ENCODE measurements at regions not wholly inside any gene's neighbourhood (a gene's known extent, or its start where the extent isn't known, plus 50 kb on each side); places are given as distances from the start of the nearest gene placed in this dataset.

DNA sequence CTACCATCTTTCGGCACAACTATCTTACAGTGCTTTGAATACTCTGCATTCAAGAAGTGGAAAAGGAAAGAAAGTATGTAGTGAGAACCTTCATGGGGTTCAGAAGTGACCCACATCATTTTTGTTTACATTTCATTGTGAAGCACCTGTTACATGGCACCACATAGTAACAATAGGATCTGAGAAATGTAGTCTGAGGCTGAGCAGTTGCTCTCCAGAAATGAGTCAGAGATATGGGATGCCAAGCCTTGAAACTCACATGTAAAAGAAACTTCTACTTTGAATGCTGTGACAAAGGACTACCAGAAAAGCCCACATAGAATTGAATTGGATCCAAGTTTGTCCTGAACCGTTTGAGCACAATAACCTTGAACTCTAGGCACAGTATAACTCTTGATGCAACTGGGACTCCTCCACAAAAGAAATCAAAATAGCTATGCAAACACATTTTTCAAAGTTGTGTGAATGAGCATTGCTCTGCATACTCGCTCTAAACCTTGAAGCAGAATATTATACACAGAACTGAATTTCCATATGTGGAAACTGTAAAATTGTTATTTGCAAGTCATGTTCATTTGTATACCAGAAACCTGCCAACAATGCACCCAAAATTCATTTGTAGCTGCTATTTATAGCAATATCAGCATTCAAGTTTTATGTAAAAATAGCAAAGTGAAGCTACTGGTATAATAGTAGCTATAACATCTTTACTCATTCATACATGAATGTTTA is 400.9 kb upstream of the POU3F2 start:
- no peak overlapping the region for H3K4me3 ChIP-seq (ENCODE audit: low read depth, low read length)
- DNase-seq (ENCODE audit: low read depth): no peak
- no peak for TF ChIP-seq CTCF (conservative IDR thresholded peaks at IDR 0.05; ENCODE audit: low read depth, low read length)

DNA sequence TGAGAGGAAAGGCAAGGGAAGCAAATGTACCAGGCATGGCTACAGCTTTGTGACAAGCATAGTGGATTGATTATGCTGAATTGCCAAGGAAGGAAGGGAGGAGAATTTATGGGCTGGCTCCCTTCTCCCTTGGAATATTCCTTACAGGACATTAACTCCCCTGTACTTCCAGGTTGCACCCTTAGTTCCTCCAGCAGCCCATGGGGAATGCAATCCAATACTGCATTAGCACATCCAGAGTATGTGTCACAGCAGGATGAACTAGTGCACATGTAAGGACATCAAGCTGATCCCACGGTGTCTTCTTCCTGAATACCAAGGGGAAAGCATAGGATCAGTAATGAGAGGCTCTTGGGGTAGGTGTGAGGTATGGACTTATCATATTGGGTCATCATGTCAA is 390.7 kb upstream of the POU3F2 start:
- DNase-seq (ENCODE audit: low read depth): no peak
- no peak overlapping the region for H3K4me3 ChIP-seq (ENCODE audit: low read depth, low read length)
- no peak for TF ChIP-seq CTCF (conservative IDR thresholded peaks at IDR 0.05; ENCODE audit: low read depth, low read length)

DNA sequence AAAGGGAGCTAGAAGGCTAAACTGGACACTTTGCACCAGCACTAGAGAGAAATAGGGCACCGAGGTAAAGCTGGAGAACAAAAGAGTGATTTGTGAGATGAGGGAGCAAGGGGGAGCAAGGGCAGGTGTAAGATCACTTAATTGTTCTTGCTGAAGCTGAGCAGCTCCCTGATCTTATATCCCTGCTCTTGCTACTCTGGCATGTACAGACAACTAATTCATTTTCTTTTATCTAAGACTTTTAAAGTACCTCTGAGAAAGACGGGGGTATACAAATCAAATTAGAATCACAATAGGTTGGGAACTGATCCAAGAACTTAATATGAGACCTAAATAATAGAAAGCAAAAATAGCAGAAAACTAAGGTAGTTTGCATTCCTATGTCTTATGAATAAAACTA is 381.7 kb upstream of the POU3F2 start:
- no peak overlapping the region for H3K4me3 ChIP-seq (ENCODE audit: low read depth, low read length)
- no peak for TF ChIP-seq CTCF (conservative IDR thresholded peaks at IDR 0.05; ENCODE audit: low read depth, low read length)
- DNase-seq (ENCODE audit: low read depth): no peak

DNA sequence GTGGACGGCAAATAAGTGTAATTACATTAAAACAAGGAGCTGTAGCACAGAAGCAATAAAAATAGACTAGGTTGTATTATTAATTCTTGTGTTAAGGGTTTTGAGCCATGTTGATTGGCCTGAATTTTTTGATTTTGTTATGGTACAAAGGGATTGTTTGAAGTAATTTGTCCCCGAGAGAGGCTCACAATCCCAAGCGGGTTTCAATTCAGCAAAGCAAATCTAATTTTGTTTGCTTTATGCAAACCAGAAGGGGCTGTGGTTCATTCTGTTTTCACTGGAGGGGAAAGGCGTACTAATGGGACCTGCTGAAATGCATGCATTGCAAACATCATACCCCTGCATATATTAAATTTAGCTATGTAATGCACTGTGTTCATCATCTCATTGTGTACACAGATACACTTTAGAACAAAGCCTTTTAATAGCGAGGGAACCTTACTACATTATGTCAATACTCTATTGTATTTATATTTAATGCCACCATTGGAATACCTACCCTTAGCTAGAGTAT is 379.5 kb upstream of the POU3F2 start:
- no peak for TF ChIP-seq CTCF (conservative IDR thresholded peaks at IDR 0.05; ENCODE audit: low read depth, low read length)
- DNase-seq (ENCODE audit: low read depth): no peak
- no peak overlapping the region for H3K4me3 ChIP-seq (ENCODE audit: low read depth, low read length)

- DNase-seq (ENCODE audit: low read depth): no peak
- no peak for TF ChIP-seq CTCF (conservative IDR thresholded peaks at IDR 0.05; ENCODE audit: low read depth, low read length)
- no peak overlapping the region for H3K4me3 ChIP-seq (ENCODE audit: low read depth, low read length)
Measured at GRCh38 chr6:98458708-98459107, 375.7 kb upstream of the POU3F2 start.

DNA sequence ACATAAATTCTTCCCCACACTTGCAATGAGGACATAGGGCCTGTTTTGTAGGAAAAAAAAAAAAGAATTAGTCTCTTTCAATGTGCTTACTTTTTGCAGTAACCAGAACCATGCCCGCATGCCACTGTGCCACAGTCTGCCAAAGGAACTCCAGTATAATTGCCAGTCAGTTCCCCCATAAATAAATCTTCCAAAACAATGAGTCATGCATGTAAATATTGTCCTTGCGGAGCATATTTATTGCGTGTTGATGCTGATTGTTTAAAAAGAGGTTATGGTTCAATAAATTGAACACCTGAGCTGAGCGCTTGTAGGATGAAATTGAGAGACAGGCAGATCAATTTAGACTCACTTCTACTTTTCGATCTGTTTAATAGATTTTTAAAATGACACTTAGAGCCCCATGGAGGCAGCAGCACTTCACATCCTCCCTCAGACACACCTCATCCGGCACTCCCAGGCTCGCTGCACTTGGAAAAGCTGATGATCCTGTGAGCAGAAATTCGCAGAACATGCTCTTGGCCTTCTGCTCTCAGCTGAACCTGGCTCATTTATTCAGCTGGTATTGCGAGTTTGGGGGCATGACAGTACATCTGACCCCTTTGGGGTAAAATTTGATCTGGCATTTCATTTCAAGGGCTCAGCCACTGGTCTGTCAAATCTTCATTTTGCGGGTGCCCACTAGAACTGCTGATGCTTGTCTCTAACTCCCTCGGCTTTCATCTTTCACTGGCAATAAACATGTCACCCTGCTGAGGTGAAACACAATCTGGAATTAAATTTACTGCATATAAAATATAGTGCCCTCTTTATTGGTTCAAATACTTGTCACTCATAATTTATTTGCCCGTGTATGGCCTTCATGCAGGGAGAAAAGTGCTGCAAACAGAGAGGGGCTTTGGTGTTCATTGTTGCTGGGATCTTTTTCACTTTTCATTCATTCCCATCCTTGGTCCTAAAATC is 371.1 kb upstream of the POU3F2 start:
- DNase-seq (ENCODE audit: low read depth): no peak
- TF ChIP-seq CTCF (conservative IDR thresholded peaks at IDR 0.05; ENCODE audit: low read depth, low read length): no peak
- no peak overlapping the region for H3K4me3 ChIP-seq (ENCODE audit: low read depth, low read length)

Measured in epithelial cell of proximal tubule (primary cell).